GM10266 (cell line): ENCODE measurements at regions not wholly inside any gene's neighbourhood (a gene's known extent, or its start where the extent isn't known, plus 50 kb on each side); places are given as distances from the start of the nearest gene placed in this dataset.

ENCODE experiments used
- DNase-seq: peaks from one replicate; pipeline ENCODE4 v3.0.0; 2012; ENCODE audit errors: extremely low spot score
- CTCF ChIP-seq: IDR thresholded peaks from 2 replicates; pipeline ENCODE4 v1.5.1; 2012; ENCODE audit warnings: mild to moderate bottlenecking, low read depth; ENCODE audit not compliant: control insufficient read depth, insufficient read depth; ENCODE audit errors: missing control alignments

- no peak for TF ChIP-seq CTCF
Measured at GRCh38 chr9:25613709-25614108, 64.5 kb downstream of the TUSC1 start.

GRCh38 chr9:25603106-25603505, 75.1 kb downstream of the TUSC1 start:
- no peak for DNase-seq
- TF ChIP-seq CTCF, result no peak

More at GRCh38 chr9:25613709-25614108, 64.5 kb downstream of the TUSC1 start:
- DNase-seq, result no peak

- no peak for DNase-seq
- no peak for TF ChIP-seq CTCF
Measured at GRCh38 chr9:25602400-25603044, 75.7 kb downstream of the TUSC1 start.

GRCh38 chr9:25600501-25600900, 77.7 kb downstream of the TUSC1 start:
- no peak for DNase-seq
- no peak for TF ChIP-seq CTCF

- no peak for DNase-seq
- TF ChIP-seq CTCF, result no peak
Measured at GRCh38 chr9:25584611-25585010, 93.6 kb downstream of the TUSC1 start.

- no peak for TF ChIP-seq CTCF
- no peak for DNase-seq
Measured at GRCh38 chr9:25573281-25573680, 105.0 kb downstream of the TUSC1 start.

GRCh38 chr9:25571491-25571890, 106.8 kb downstream of the TUSC1 start:
- no peak for TF ChIP-seq CTCF
- no peak for DNase-seq
